ENCODE measurements at regions not wholly inside any gene's neighbourhood (a gene's known extent, or its start where the extent isn't known, plus 50 kb on each side); places are given as distances from the start of the nearest gene placed in this dataset.

DNA sequence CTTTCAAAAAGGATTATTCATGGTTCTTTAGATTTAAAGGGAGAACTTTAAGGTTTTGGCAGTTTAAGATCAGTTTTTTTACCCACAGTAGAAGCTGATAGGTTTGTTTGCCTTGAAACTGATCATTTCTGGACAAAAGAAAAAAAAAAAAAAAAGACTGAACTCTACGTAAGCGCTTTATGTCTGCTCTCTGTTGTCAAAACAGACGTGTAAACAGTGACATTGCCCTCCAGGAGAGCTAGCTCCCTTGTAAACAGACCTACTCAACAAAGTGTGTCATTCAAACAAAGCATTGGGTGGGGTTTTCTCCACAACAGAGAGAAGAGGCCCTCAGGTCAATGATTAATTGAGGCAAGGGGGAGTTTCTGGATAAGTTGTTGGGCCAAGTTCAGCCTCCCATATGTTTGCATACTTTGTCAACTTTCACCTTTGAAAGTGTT is 568.1 kb upstream of the LRRN3 start (continued):
- TF ChIP-seq ZNF460 (CRISPR knock-in tag; IDR thresholded peaks at IDR 0.05; ENCODE audit: borderline replicate concordance) (no peak; the same call in 1 of the 2 replicates), RXRB (CRISPR knock-in tag; IDR thresholded peaks at IDR 0.05; ENCODE audit: borderline replicate concordance) (peak; percentile 80), ELF1 (CRISPR knock-in tag; IDR thresholded peaks at IDR 0.05) (no peak), MTF1 (CRISPR knock-in tag; IDR thresholded peaks at IDR 0.05) (no peak), CEBPG (CRISPR knock-in tag; IDR thresholded peaks at IDR 0.05) (peak; percentile 48), ATF1 (CRISPR knock-in tag; IDR thresholded peaks at IDR 0.05) (peak; percentile 78), ZNF232 (CRISPR knock-in tag; IDR thresholded peaks at IDR 0.05; ENCODE audit: borderline replicate concordance) (peak; percentile 42; the same call in 1 of the 2 replicates), ZNF713 (CRISPR knock-in tag; IDR thresholded peaks at IDR 0.05) (no peak), RFX3 (CRISPR knock-in tag; IDR thresholded peaks at IDR 0.05) (peak; percentile 42; the same call in 1 of the 2 replicates), ATF7 (IDR thresholded peaks at IDR 0.05) (peak; percentile 54; the same call in 1 of the 2 replicates), ATF7 (CRISPR knock-in tag; IDR thresholded peaks at IDR 0.05) (no peak), MEIS2 (CRISPR knock-in tag; IDR thresholded peaks at IDR 0.05) (peak; percentile 80; the same call in 1 of the 2 replicates), TCF7L2 (IDR thresholded peaks at IDR 0.05; ENCODE audit: low read depth, low read length) (peak; percentile 68), ZNF205 (CRISPR knock-in tag; IDR thresholded peaks at IDR 0.05) (peak; percentile 64; the same call in 1 of the 2 replicates), RBM22 (optimal IDR thresholded peaks at IDR 0.05; ENCODE audit: low read length) (peak; percentile 78), HMG20A (CRISPR knock-in tag; IDR thresholded peaks at IDR 0.05; ENCODE audit: borderline replicate concordance) (peak; percentile 92), NFRKB (IDR thresholded peaks at IDR 0.05) (no peak), CHD4 (IDR thresholded peaks at IDR 0.05; ENCODE audit: borderline replicate concordance, low read length) (no peak), ZNF207 (IDR thresholded peaks at IDR 0.05; ENCODE audit: borderline replicate concordance) (no peak), NFIB (CRISPR knock-in tag; IDR thresholded peaks at IDR 0.05; ENCODE audit: borderline replicate concordance) (no peak)
- TF ChIP-seq, protein P1, sequence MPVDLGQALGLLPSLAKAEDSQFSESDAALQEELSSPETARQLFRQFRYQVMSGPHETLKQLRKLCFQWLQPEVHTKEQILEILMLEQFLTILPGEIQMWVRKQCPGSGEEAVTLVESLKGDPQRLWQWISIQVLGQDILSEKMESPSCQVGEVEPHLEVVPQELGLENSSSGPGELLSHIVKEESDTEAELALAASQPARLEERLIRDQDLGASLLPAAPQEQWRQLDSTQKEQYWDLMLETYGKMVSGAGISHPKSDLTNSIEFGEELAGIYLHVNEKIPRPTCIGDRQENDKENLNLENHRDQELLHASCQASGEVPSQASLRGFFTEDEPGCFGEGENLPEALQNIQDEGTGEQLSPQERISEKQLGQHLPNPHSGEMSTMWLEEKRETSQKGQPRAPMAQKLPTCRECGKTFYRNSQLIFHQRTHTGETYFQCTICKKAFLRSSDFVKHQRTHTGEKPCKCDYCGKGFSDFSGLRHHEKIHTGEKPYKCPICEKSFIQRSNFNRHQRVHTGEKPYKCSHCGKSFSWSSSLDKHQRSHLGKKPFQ (CRISPR knock-in tag; IDR thresholded peaks at IDR 0.05; ENCODE audit: insufficient replicate concordance) = no peak
- TF ChIP-seq, protein P2, sequence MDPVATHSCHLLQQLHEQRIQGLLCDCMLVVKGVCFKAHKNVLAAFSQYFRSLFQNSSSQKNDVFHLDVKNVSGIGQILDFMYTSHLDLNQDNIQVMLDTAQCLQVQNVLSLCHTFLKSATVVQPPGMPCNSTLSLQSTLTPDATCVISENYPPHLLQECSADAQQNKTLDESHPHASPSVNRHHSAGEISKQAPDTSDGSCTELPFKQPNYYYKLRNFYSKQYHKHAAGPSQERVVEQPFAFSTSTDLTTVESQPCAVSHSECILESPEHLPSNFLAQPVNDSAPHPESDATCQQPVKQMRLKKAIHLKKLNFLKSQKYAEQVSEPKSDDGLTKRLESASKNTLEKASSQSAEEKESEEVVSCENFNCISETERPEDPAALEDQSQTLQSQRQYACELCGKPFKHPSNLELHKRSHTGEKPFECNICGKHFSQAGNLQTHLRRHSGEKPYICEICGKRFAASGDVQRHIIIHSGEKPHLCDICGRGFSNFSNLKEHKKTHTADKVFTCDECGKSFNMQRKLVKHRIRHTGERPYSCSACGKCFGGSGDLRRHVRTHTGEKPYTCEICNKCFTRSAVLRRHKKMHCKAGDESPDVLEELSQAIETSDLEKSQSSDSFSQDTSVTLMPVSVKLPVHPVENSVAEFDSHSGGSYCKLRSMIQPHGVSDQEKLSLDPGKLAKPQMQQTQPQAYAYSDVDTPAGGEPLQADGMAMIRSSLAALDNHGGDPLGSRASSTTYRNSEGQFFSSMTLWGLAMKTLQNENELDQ (CRISPR knock-in tag; IDR thresholded peaks at IDR 0.05; ENCODE audit: borderline replicate concordance) = no peak
- TF ChIP-seq, protein P3, sequence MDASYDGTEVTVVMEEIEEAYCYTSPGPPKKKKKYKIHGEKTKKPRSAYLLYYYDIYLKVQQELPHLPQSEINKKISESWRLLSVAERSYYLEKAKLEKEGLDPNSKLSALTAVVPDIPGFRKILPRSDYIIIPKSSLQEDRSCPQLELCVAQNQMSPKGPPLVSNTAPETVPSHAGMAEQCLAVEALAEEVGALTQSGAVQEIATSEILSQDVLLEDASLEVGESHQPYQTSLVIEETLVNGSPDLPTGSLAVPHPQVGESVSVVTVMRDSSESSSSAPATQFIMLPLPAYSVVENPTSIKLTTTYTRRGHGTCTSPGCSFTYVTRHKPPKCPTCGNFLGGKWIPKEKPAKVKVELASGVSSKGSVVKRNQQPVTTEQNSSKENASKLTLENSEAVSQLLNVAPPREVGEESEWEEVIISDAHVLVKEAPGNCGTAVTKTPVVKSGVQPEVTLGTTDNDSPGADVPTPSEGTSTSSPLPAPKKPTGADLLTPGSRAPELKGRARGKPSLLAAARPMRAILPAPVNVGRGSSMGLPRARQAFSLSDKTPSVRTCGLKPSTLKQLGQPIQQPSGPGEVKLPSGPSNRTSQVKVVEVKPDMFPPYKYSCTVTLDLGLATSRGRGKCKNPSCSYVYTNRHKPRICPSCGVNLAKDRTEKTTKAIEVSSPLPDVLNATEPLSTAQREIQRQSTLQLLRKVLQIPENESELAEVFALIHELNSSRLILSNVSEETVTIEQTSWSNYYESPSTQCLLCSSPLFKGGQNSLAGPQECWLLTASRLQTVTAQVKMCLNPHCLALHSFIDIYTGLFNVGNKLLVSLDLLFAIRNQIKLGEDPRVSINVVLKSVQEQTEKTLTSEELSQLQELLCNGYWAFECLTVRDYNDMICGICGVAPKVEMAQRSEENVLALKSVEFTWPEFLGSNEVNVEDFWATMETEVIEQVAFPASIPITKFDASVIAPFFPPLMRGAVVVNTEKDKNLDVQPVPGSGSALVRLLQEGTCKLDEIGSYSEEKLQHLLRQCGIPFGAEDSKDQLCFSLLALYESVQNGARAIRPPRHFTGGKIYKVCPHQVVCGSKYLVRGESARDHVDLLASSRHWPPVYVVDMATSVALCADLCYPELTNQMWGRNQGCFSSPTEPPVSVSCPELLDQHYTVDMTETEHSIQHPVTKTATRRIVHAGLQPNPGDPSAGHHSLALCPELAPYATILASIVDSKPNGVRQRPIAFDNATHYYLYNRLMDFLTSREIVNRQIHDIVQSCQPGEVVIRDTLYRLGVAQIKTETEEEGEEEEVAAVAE (CRISPR knock-in tag; IDR thresholded peaks at IDR 0.05; ENCODE audit: borderline replicate concordance) = 0 out of 2 replicates have a peak, but pooled peaks have one; percentile 23
